K562 (cell line): ENCODE measurements at regions not wholly inside any gene's neighbourhood (a gene's known extent, or its start where the extent isn't known, plus 50 kb on each side); places are given as distances from the start of the nearest gene placed in this dataset.

Experiments
- ATAC-seq: fragments of 200-7000 bp; cut with Tn5 transposase; 3 replicates; pipeline ENCODE4 v1.9.1; 2020; ENCODE audit warnings: moderate library complexity
- BruUV-seq: library from RNA; stranded (reverse); fragments of 400-500 nt; replicated peaks from 2 replicates; lab custom pipeline; 2021; lab: Mats Ljungman, UMichigan
- CTCF ChIA-PET: fragments of 300-600 bp; formaldehyde crosslinking; extraction: SDS; loops from one replicate; lab custom pipeline; 2021; ENCODE audit warnings: low intra/inter-chr PET ratio; lab: Yijun Ruan, JAX
- POLR2A ChIA-PET: fragments of 300-600, 350-650 bp; sonication (Branson Sonifier 250); formaldehyde crosslinking; extraction: SDS; loops from one replicate; lab custom pipeline; 2021; ENCODE audit warnings: antibody characterized with exemption, inconsistent platforms; lab: Yijun Ruan, JAX
- DNase-seq, 4 experiments: peaks; one replicate each; pipeline versions ENCODE4 v3.0.0 to v3.0.0-alpha.2; 2011 to 2018; ENCODE audit warnings: low spot score in 3 of 4, mixed read lengths in 3 of 4; ENCODE audit errors: extremely low read depth in 1 of 4
- FAIRE-seq: peaks from 2 replicates; lab custom pipeline; 2011; peaks lifted over from hg19 to GRCh38; lab: Jason Lieb, UNC
- H2AFZ ChIP-seq: 2 replicates; pipeline ENCODE4 v1.6.0; 2011; ENCODE audit warnings: low read depth, low read length, control low read depth, inconsistent platforms
- H3K27ac ChIP-seq: fragments of 200-600 bp; 3 replicates; pipeline ENCODE4 v1.8.0; 2011; ENCODE audit warnings: low read depth, mild to moderate bottlenecking, control low read depth, inconsistent platforms, low read length, moderate library complexity, mixed read lengths; ENCODE audit errors: extremely low read depth
- H3K27me3 ChIP-seq, 2 experiments: fragments of 300-600 bp in 1 of 2; 2 replicates in 1 of 2; 3 replicates in 1 of 2; pipeline versions ENCODE4 v1.6.0 to v1.8.0; 2011; ENCODE audit warnings: inconsistent platforms in 2 of 2, low read length in 2 of 2, mild to moderate bottlenecking in 1 of 2, mixed read lengths in 1 of 2, moderate library complexity in 1 of 2; ENCODE audit not compliant: control insufficient read depth in 2 of 2, insufficient read depth in 2 of 2
- H3K36me3 ChIP-seq: fragments of 300-600 bp; 3 replicates; pipeline ENCODE4 v1.8.0; 2011; ENCODE audit warnings: mild to moderate bottlenecking, low read length, inconsistent platforms; ENCODE audit not compliant: control insufficient read depth, insufficient read depth
- H3K4me1 ChIP-seq, 2 experiments: fragments of 200-600 bp in 1 of 2; replicated peaks in 1 of 2; 2 replicates in 1 of 2; 3 replicates in 1 of 2; pipeline versions ENCODE4 v1.5.1 to v1.8.0; 2011; ENCODE audit warnings: inconsistent platforms in 2 of 2, low read length in 2 of 2, mild to moderate bottlenecking in 1 of 2, mixed read lengths in 1 of 2, moderate library complexity in 1 of 2; ENCODE audit not compliant: control insufficient read depth in 2 of 2, insufficient read depth in 2 of 2
- H3K4me2 ChIP-seq: 2 replicates; pipeline ENCODE4 v1.6.1; 2011; ENCODE audit warnings: low read length, control low read depth, inconsistent platforms, mixed read lengths; ENCODE audit not compliant: insufficient read depth
- H3K4me3 ChIP-seq: fragments of 200-600 bp; sonication (generic), shearing (Covaris generic); 2 replicates; pipeline ENCODE4 v1.5.1; 2016; ENCODE audit warnings: control low read depth, inconsistent platforms
- H3K79me2 ChIP-seq: fragments of 200-600 bp; 3 replicates; pipeline ENCODE4 v1.8.0; 2011; ENCODE audit warnings: low read length, inconsistent platforms; ENCODE audit not compliant: control insufficient read depth, insufficient read depth
- H3K9ac ChIP-seq, 2 experiments: 2 replicates each; pipeline versions ENCODE4 v1.6.0 to v1.6.1; 2011; ENCODE audit warnings: low read depth in 2 of 2, low read length in 2 of 2, control low read depth in 1 of 2, inconsistent platforms in 1 of 2, mild to moderate bottlenecking in 1 of 2, mixed read lengths in 1 of 2; ENCODE audit not compliant: insufficient read depth in 1 of 2
- H3K9me1 ChIP-seq: one replicate; pipeline ENCODE4 v1.6.0; 2011; ENCODE audit warnings: inconsistent platforms, mild to moderate bottlenecking, low read length, moderate library complexity; ENCODE audit not compliant: control insufficient read depth, insufficient read depth
- H3K9me3 ChIP-seq: replicated peaks from 2 replicates; pipeline ENCODE4 v1.5.1; 2011; ENCODE audit warnings: low read depth, low read length, inconsistent platforms; ENCODE audit not compliant: control insufficient read depth, insufficient read depth
- H4K20me1 ChIP-seq: replicated peaks from 2 replicates; pipeline ENCODE4 v1.6.1; 2011; ENCODE audit warnings: low read length, inconsistent platforms, mixed read lengths; ENCODE audit not compliant: control insufficient read depth, insufficient read depth
- GABPB2 ChIP-seq: fragments of 250-450 bp; sonication (Bioruptor Pico); conservative IDR thresholded peaks from 2 replicates; pipeline ENCODE4 v1.5.1; 2021; ENCODE audit warnings: mild to moderate bottlenecking
- HDAC6 ChIP-seq: IDR thresholded peaks from 2 replicates; pipeline ENCODE4 v1.6.1; 2012; ENCODE audit warnings: low read depth, mild to moderate bottlenecking, control low read depth, inconsistent platforms, low read length, moderate library complexity
- ILK ChIP-seq: fragments of 450-650 bp; IDR thresholded peaks from 2 replicates; pipeline ENCODE4 v1.6.1; 2016; ENCODE audit warnings: missing genetic modification characterization, low read depth, mild to moderate bottlenecking, missing compliant biosample characterization, moderate library complexity, borderline replicate concordance
- MEF2A ChIP-seq: IDR thresholded peaks from 2 replicates; pipeline ENCODE4 v1.6.1; 2011; ENCODE audit warnings: low read depth, mild to moderate bottlenecking, low read length, moderate library complexity; ENCODE audit not compliant: control insufficient read depth
- MYNN ChIP-seq, 2 experiments: sonication (generic); formaldehyde crosslinking in 1 of 2; IDR thresholded peaks; 2 replicates each; pipeline versions ENCODE4 v1.5.0 to v1.6.1; 2016 to 2020; ENCODE audit warnings: antibody characterized with exemption in 1 of 2, missing genetic modification reagents in 1 of 2
- POLR2H ChIP-seq: IDR thresholded peaks from 2 replicates; pipeline ENCODE4 v1.6.1; 2016; ENCODE audit warnings: missing genetic modification characterization, low read depth, mild to moderate bottlenecking, control low read depth, missing compliant biosample characterization, moderate library complexity
- RBFOX2 ChIP-seq: fragments of 200-400 bp; formaldehyde crosslinking; IDR thresholded peaks from 2 replicates; pipeline ENCODE4 v1.6.1; 2017; ENCODE audit warnings: low read depth, mild to moderate bottlenecking, low read length, moderate library complexity
- XRCC5 ChIP-seq: fragments of 200-400 bp; formaldehyde crosslinking; IDR thresholded peaks from 2 replicates; pipeline ENCODE4 v1.6.1; 2017; ENCODE audit warnings: low read depth, mild to moderate bottlenecking, low read length
- ZEB2 ChIP-seq: fragments of 450-650 bp; IDR thresholded peaks from 2 replicates; pipeline ENCODE4 v1.6.1; 2016
- ZFPM2 ChIP-seq: fragments of 250-450 bp; sonication (Bioruptor Pico); IDR thresholded peaks from 2 replicates; pipeline ENCODE4 v1.5.1; 2022; ENCODE audit warnings: mild to moderate bottlenecking
- ZNF282 ChIP-seq: sonication (generic); formaldehyde crosslinking; IDR thresholded peaks from 2 replicates; pipeline ENCODE4 v1.8.1; 2023; ENCODE audit warnings: missing genetic modification reagents
- ZNF696 ChIP-seq: fragments of 250-450 bp; sonication (Bioruptor Pico); conservative IDR thresholded peaks from 2 replicates; pipeline ENCODE4 v1.4.0; 2020; ENCODE audit warnings: mild to moderate bottlenecking, moderate library complexity
- WGBS: fragments of 100-300 bp; shearing (Covaris generic); methylation state at CpG from one replicate; pipeline ENCODE4 v1.1.6; 2016; ENCODE audit warnings: low coverage, mixed read lengths; ENCODE audit not compliant: insufficient coverage; ENCODE audit errors: missing lambda C conversion rate; 5-methylcytosine and 5-hydroxymethylcytosine counted together
- in situ Hi-C: fragments of 300-500 bp; cut with MboI; formaldehyde crosslinking; loops from 4 replicates; pipeline ENCODE4 v1.15.0; 2018; ENCODE audit warnings: inconsistent platforms, mixed read lengths
- intact Hi-C: fragments of 100-400 bp; cut with micrococcal nuclease; formaldehyde crosslinking; loops from 2 replicates; pipeline ENCODE4 v1.14.2; 2022
- TF ChIP-seq, protein P1 (sequence below), 2 experiments: fragments of 450-650 bp; conservative IDR thresholded peaks; 2 replicates each; pipeline ENCODE4 v1.6.1; 2017; ENCODE audit warnings: mild to moderate bottlenecking in 2 of 2, moderate library complexity in 2 of 2

- Histone ChIP-seq H3K27me3 (no peaks in the 10 kb centered on the region), H3K4me1 (no peaks in the 10 kb centered on the region), H3K79me2 (no peaks in the 10 kb centered on the region), H3K36me3 (no peaks in the 10 kb centered on the region), H4K20me1 (no peaks in the 10 kb centered on the region), H3K27ac (no peak overlapping the region), H3K4me2 (no peak overlapping the region), H3K9ac (no peak overlapping the region), H2AFZ (no peak overlapping the region), H3K9me1 (no peaks in the 10 kb centered on the region), H3K9me3 (no peaks in the 10 kb centered on the region), H3K4me3 (no peak overlapping the region)
- CTCF ChIA-PET: interaction anchor here (0.8 kb wide), 1 partner anchor 339 kb away, joined by 3 read pairs; no protein-coding TSS in a partner anchor
- POLR2A ChIA-PET: no interaction called here
- FAIRE-seq (no peak), ATAC-seq (no peak), DNase-seq (no peak)
- no TSS peak for BruUV-seq
- in situ Hi-C loops (no loop called here), intact Hi-C loops (loop anchor here (2.0 kb wide), 1 partner anchor 540 kb away; no protein-coding TSS in a partner anchor)
- no peak for TF ChIP-seq ILK (tag)
- no peak for TF ChIP-seq ZNF696 (CRISPR knock-in tag)
- no peak for TF ChIP-seq MEF2A
- no peak for TF ChIP-seq ZFPM2 (CRISPR knock-in tag)
- TF ChIP-seq GABPB2: no peak
- no peak for TF ChIP-seq RBFOX2
- no peak for TF ChIP-seq POLR2H
- no peak for TF ChIP-seq HDAC6
- TF ChIP-seq ZNF282 (CRISPR knock-in tag): no peak
- no peak for TF ChIP-seq XRCC5
- TF ChIP-seq, protein P1, sequence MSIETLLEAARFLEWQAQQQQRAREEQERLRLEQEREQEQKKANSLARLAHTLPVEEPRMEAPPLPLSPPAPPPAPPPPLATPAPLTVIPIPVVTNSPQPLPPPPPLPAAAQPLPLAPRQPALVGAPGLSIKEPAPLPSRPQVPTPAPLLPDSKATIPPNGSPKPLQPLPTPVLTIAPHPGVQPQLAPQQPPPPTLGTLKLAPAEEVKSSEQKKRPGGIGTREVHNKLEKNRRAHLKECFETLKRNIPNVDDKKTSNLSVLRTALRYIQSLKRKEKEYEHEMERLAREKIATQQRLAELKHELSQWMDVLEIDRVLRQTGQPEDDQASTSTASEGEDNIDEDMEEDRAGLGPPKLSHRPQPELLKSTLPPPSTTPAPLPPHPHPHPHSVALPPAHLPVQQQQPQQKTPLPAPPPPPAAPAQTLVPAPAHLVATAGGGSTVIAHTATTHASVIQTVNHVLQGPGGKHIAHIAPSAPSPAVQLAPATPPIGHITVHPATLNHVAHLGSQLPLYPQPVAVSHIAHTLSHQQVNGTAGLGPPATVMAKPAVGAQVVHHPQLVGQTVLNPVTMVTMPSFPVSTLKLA (conservative IDR thresholded peaks at IDR 0.05): no peak
- no peak for TF ChIP-seq MYNN (IDR thresholded peaks at IDR 0.05)
- TF ChIP-seq MYNN (CRISPR knock-in tag; IDR thresholded peaks at IDR 0.05): no peak
- TF ChIP-seq ZEB2: no peak
- 2% methylated on average over 6 of the region's 8 CpGs for WGBS
Measured at GRCh38 chr11:128291007-128291406, 296.4 kb downstream of the ETS1 start.
